NCI-H2029 treated with DMSO at 0.1 percent for 48 hours (cell line): ENCODE measurements at regions not wholly inside any gene's neighbourhood (a gene's known extent, or its start where the extent isn't known, plus 50 kb on each side); places are given as distances from the start of the nearest gene placed in this dataset.

Experiments used
- DNase-seq: peaks from one replicate; lab custom pipeline; 2025; lab: John Stamatoyannopoulos, UW

GRCh38 chr18:77910347-77910746, 660.7 kb downstream of the GALR1 start:
- DNase-seq: no peak

- no peak for DNase-seq
Measured at GRCh38 chr18:77911971-77912605, 662.4 kb downstream of the GALR1 start.

GRCh38 chr18:77918730-77919129, 669.1 kb downstream of the GALR1 start:
- no peak for DNase-seq

- DNase-seq: no peak
Measured at GRCh38 chr18:77919923-77920322, 670.3 kb downstream of the GALR1 start.

- no peak for DNase-seq
Measured at GRCh38 chr18:77935342-77935741, 685.7 kb downstream of the GALR1 start.

- no peak for DNase-seq
Measured at GRCh38 chr18:77940566-77940965, 690.9 kb downstream of the GALR1 start.

GRCh38 chr18:77944533-77944932, 694.9 kb downstream of the GALR1 start:
- DNase-seq: no peak

- DNase-seq: no peak
Measured at GRCh38 chr18:77948567-77948966, 698.9 kb downstream of the GALR1 start.

GRCh38 chr18:77949355-77949973, 699.8 kb downstream of the GALR1 start:
- no peak for DNase-seq

- DNase-seq: no peak
Measured at GRCh38 chr18:77959248-77959647, 709.6 kb downstream of the GALR1 start.

- DNase-seq: no peak
Measured at GRCh38 chr18:77960791-77961410, 711.3 kb downstream of the GALR1 start.

- DNase-seq: no peak
Measured at GRCh38 chr18:77967071-77967470, 717.4 kb downstream of the GALR1 start.

GRCh38 chr18:77967791-77968190, 718.1 kb downstream of the GALR1 start:
- no peak for DNase-seq

GRCh38 chr18:77969972-77970371, 720.3 kb downstream of the GALR1 start:
- no peak for DNase-seq

GRCh38 chr18:77970814-77971213, 721.2 kb downstream of the GALR1 start:
- DNase-seq: no peak

GRCh38 chr18:77973745-77974144, 724.1 kb downstream of the GALR1 start:
- DNase-seq: no peak

- no peak for DNase-seq
Measured at GRCh38 chr18:77974329-77974728, 724.7 kb downstream of the GALR1 start.

- DNase-seq: no peak
Measured at GRCh38 chr18:77977331-77977730, 727.7 kb downstream of the GALR1 start.

GRCh38 chr18:77980275-77980674, 730.6 kb downstream of the GALR1 start:
- no peak for DNase-seq

- no peak for DNase-seq
Measured at GRCh38 chr18:77981874-77982273, 732.2 kb downstream of the GALR1 start.

- DNase-seq: no peak
Measured at GRCh38 chr18:77983270-77983669, 733.6 kb downstream of the GALR1 start.

GRCh38 chr18:77984178-77984577, 734.5 kb downstream of the GALR1 start:
- DNase-seq: no peak

GRCh38 chr18:77984833-77985232, 735.2 kb downstream of the GALR1 start:
- no peak for DNase-seq
